Osteoblast (primary cell): ENCODE measurements at regions not wholly inside any gene's neighbourhood (a gene's known extent, or its start where the extent isn't known, plus 50 kb on each side); places are given as distances from the start of the nearest gene placed in this dataset.

Source experiments
- DNase-seq: peaks from one replicate; pipeline ENCODE4 v3.0.0; 2011; ENCODE audit warnings: low spot score, mixed read lengths; ENCODE audit not compliant: insufficient read length; ENCODE audit errors: missing footprints
- H2AFZ ChIP-seq: 2 replicates; pipeline ENCODE4 v1.6.0; 2011; ENCODE audit warnings: mild to moderate bottlenecking, low read length
- H3K27ac ChIP-seq: 2 replicates; pipeline ENCODE4 v1.5.1; 2011; ENCODE audit warnings: mild to moderate bottlenecking, low read depth, low read length, moderate library complexity
- H3K27me3 ChIP-seq: 2 replicates; pipeline ENCODE4 v1.6.0; 2012; ENCODE audit warnings: mild to moderate bottlenecking, control low read depth, inconsistent platforms, low read length, moderate library complexity; ENCODE audit not compliant: insufficient read depth
- H3K36me3 ChIP-seq: 2 replicates; pipeline ENCODE4 v1.5.1; 2011; ENCODE audit warnings: mild to moderate bottlenecking, low read length, control low read depth, moderate library complexity; ENCODE audit not compliant: insufficient read depth
- H3K4me1 ChIP-seq: 2 replicates; pipeline ENCODE4 v1.5.1; 2011; ENCODE audit warnings: mild to moderate bottlenecking, low read length, control low read depth, moderate library complexity; ENCODE audit not compliant: insufficient read depth
- H3K4me2 ChIP-seq: 2 replicates; pipeline ENCODE4 v1.6.0; 2011; ENCODE audit warnings: mild to moderate bottlenecking, low read length; ENCODE audit not compliant: insufficient read depth
- H3K4me3 ChIP-seq: fragments of 200-600 bp; sonication (generic); 3 replicates; pipeline ENCODE4 v1.5.1; 2012; ENCODE audit warnings: mild to moderate bottlenecking, low read length, inconsistent platforms; ENCODE audit not compliant: insufficient read depth
- H3K79me2 ChIP-seq: 2 replicates; pipeline ENCODE4 v1.6.0; 2012; ENCODE audit warnings: mild to moderate bottlenecking, low read length, control low read depth, inconsistent platforms; ENCODE audit not compliant: insufficient read depth
- H3K9me3 ChIP-seq: 2 replicates; pipeline ENCODE4 v1.5.1; 2011; ENCODE audit warnings: low read depth, low read length, control low read depth
- H4K20me1 ChIP-seq: 2 replicates; pipeline ENCODE4 v1.6.0; 2012; ENCODE audit warnings: mild to moderate bottlenecking, low read length, control low read depth; ENCODE audit not compliant: insufficient read depth
- TF ChIP-seq, protein P1 (sequence below): IDR thresholded peaks from 2 replicates; pipeline ENCODE4 v1.5.1; 2011; ENCODE audit warnings: mild to moderate bottlenecking, low read depth, low read length, moderate library complexity; ENCODE audit errors: extremely low read depth

DNA sequence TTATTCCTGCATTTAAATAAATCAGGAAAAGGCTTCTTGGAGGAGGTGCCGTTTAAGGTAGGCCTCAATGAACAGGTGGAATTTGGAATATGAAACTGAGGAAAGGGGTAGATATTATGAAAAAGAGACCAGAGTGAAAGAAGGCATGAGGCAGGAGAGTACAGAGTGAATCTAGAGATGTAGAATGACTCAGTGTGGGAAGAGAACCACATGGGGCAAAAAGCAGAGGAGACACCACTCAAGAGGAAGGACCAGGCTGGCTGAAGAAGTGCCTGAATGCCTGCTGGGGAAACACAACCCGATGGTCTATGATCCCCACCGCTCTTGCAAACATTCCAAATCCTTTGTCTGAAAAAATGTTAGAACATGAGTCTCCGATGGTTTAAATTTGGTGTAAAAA is 1134.1 kb downstream of the VRK1 start:
- Histone ChIP-seq H3K4me2 (no peak overlapping the region), H3K4me3 (no peak overlapping the region), H3K79me2 (no peaks in the 10 kb centered on the region), H2AFZ (no peak overlapping the region), H3K36me3 (no peaks in the 10 kb centered on the region), H3K4me1 (no peaks in the 10 kb centered on the region), H3K9me3 (no peaks in the 10 kb centered on the region), H4K20me1 (no peaks in the 10 kb centered on the region), H3K27ac (no peak overlapping the region), H3K27me3 (no peaks in the 10 kb centered on the region)
- TF ChIP-seq, protein P1, sequence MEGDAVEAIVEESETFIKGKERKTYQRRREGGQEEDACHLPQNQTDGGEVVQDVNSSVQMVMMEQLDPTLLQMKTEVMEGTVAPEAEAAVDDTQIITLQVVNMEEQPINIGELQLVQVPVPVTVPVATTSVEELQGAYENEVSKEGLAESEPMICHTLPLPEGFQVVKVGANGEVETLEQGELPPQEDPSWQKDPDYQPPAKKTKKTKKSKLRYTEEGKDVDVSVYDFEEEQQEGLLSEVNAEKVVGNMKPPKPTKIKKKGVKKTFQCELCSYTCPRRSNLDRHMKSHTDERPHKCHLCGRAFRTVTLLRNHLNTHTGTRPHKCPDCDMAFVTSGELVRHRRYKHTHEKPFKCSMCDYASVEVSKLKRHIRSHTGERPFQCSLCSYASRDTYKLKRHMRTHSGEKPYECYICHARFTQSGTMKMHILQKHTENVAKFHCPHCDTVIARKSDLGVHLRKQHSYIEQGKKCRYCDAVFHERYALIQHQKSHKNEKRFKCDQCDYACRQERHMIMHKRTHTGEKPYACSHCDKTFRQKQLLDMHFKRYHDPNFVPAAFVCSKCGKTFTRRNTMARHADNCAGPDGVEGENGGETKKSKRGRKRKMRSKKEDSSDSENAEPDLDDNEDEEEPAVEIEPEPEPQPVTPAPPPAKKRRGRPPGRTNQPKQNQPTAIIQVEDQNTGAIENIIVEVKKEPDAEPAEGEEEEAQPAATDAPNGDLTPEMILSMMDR, result no peak
- DNase-seq, result no peak

- Histone ChIP-seq H3K79me2 (no peaks in the 10 kb centered on the region), H3K4me3 (no peak overlapping the region), H3K4me1 (no peaks in the 10 kb centered on the region), H3K27ac (no peak overlapping the region), H3K36me3 (no peaks in the 10 kb centered on the region), H3K4me2 (no peak overlapping the region), H2AFZ (no peak overlapping the region), H3K9me3 (no peaks in the 10 kb centered on the region), H3K27me3 (no peaks in the 10 kb centered on the region), H4K20me1 (no peaks in the 10 kb centered on the region)
- DNase-seq, result no peak
- TF ChIP-seq, protein P1, result no peak
These were observed 1145.7 kb downstream of the VRK1 start for GRCh38 chr14:97942921-97943320.

DNA sequence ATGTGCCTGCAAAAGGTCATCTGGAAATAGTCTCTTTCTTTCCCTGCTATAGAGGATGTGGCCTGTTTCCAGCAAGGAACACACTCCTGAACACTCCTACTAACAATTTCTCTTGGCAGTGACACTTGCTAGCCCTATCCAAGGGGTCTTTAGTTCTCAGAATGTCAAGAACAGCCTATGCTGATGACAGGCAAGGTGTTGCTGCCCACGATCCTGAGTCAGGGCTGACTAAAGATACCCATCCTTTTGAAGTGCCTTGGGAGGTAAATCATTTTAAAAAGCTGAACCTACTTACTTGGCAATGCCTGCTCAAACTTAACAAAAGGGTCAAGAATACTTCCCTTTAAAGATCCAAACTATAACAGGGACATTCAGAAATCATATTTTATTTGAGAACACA is 1146.4 kb downstream of the VRK1 start:
- Histone ChIP-seq H3K4me3 (no peak overlapping the region), H3K4me2 (no peak overlapping the region), H3K36me3 (no peaks in the 10 kb centered on the region), H3K79me2 (no peaks in the 10 kb centered on the region), H4K20me1 (no peaks in the 10 kb centered on the region), H2AFZ (no peak overlapping the region), H3K9me3 (peaks cover 2% of the 10 kb centered on the region), H3K27ac (no peak overlapping the region), H3K4me1 (no peaks in the 10 kb centered on the region), H3K27me3 (no peaks in the 10 kb centered on the region)
- DNase-seq, result no peak
- TF ChIP-seq, protein P1, result no peak

GRCh38 chr14:97944380-97944779 is 1147.2 kb downstream of the VRK1 start:
- TF ChIP-seq, protein P1, result no peak
- Histone ChIP-seq H2AFZ (no peak overlapping the region), H3K36me3 (no peaks in the 10 kb centered on the region), H3K4me2 (no peak overlapping the region), H3K79me2 (no peaks in the 10 kb centered on the region), H3K27ac (no peak overlapping the region), H4K20me1 (no peaks in the 10 kb centered on the region), H3K4me3 (no peak overlapping the region), H3K9me3 (peaks cover 4% of the 10 kb centered on the region), H3K27me3 (no peaks in the 10 kb centered on the region), H3K4me1 (no peaks in the 10 kb centered on the region)
- DNase-seq, result no peak
